ENCODE measurements at regions not wholly inside any gene's neighbourhood (a gene's known extent, or its start where the extent isn't known, plus 50 kb on each side); places are given as distances from the start of the nearest gene placed in this dataset.

DNA sequence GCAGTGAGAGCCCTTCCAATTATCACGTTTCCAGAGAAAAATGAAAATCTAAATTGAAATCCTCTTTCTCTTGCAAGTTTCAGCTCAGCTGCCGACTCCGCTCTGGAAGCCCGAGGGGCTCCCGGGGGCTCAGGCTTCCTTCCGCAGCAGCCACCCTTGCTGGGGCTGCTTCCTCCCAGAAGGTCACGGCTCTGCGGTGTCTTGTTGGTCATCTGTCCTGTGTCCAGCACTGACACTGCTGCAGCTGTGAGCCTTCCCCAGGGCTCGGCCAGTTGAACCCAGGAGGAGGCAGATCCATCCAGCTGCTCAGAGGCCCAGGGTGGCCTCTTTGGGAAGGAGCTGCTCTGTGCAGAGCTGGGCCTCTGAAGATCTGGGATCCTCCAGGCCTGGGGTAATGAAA lies 1337.2 kb downstream of the TBC1D22A start:
- ChIA-PET CTCF (no interaction called here), POLR2A (no interaction called here)
- Histone ChIP-seq H3K9me3 (ENCODE audit: low read length) (no peaks in the 10 kb centered on the region), H3K36me3 (ENCODE audit: insufficient read depth, low read length) (no peaks in the 10 kb centered on the region), H3K27me3 (ENCODE audit: insufficient read depth, low read length, poor library complexity, severe bottlenecking) (no peaks in the 10 kb centered on the region), H3K4me3 (ENCODE audit: low read length) (no peak overlapping the region), H3K27ac (ENCODE audit: low read depth, low read length) (no peak overlapping the region), H3K4me1 (ENCODE audit: insufficient read depth, low read length) (peaks cover 36% of the 10 kb centered on the region)
- H3K9me3 Mint-ChIP-seq, result peaks cover 0 to 4% (median 0%) of the 10 kb centered on the region in 5 donors
- H3K4me1 Mint-ChIP-seq, result peaks cover 38 to 57% (median 44%) of the 10 kb centered on the region in 3 donors
- H3K27ac Mint-ChIP-seq, result peak overlapping the region in 3 of 8 donors; percentile 25 to 81 (median 79)
- H3K36me3 Mint-ChIP-seq, result peaks cover 0 to 3% (median 0%) of the 10 kb centered on the region in 3 donors
- no peaks in the 10 kb centered on the region for H3K27me3 Mint-ChIP-seq
- DNase-seq, result no peak
- H3K4me3 Mint-ChIP-seq, result peak overlapping the region in 4 of 7 donors; percentile 23 to 61 (median 40)

DNA sequence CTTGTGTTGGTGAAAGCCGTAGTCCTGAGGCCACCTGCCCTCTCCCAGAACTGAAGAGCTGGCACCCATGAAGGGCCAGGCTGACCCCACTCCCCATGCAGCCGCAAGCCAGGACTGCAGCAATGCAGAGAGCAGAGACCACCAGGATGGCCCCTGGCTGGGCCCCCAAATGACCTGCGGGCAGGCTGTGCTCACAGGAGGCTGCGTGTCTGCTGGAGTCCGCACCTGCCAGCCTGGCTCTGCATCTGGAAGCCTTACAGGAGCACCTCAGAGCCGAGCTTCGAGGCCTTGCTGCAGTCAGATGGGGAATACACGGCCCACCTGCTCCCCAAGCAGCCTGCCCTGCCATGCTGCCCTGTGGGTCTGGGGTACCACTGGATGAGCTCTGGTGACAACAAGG lies 1336.8 kb downstream of the TBC1D22A start:
- Mint-ChIP-seq H3K27me3 (no peaks in the 10 kb centered on the region), H3K27ac (peak overlapping the region; percentile 73 to 95 (median 86)), H3K36me3 (peaks cover 0 to 3% (median 0%) of the 10 kb centered on the region in 3 donors), H3K4me1 (peaks cover 38 to 57% (median 44%) of the 10 kb centered on the region in 3 donors), H3K9me3 (peaks cover 0 to 4% (median 0%) of the 10 kb centered on the region in 5 donors), H3K4me3 (peak overlapping the region in 5 of 7 donors; percentile 44 to 80 (median 71))
- Histone ChIP-seq H3K9me3 (ENCODE audit: low read length) (no peaks in the 10 kb centered on the region), H3K27ac (ENCODE audit: low read depth, low read length) (no peak overlapping the region), H3K36me3 (ENCODE audit: insufficient read depth, low read length) (no peaks in the 10 kb centered on the region), H3K4me3 (ENCODE audit: low read length) (peak overlapping the region; percentile 7), H3K27me3 (ENCODE audit: insufficient read depth, low read length, poor library complexity, severe bottlenecking) (no peaks in the 10 kb centered on the region), H3K4me1 (ENCODE audit: insufficient read depth, low read length) (peaks cover 36% of the 10 kb centered on the region)
- ChIA-PET CTCF (no interaction called here), POLR2A (no interaction called here)
- DNase-seq, result no peak

DNA sequence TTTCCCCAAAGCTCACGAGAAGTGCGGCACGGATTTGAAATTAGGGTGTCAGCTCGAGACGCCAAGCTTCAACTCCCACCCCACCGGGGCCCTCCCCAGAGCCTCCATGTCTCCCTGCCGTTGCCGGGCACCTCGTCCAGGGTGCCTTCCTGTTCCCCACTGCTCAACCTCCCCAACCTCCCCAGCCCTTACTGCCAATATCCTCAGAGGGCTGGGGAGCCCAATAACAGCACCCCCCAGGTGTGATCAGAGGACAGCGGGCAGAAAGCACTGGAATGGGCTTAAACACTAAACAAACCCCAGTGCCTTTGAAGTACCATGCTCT lies 1336.4 kb downstream of the TBC1D22A start:
- H3K27me3 ChIP-seq (ENCODE audit: insufficient read depth, low read length, poor library complexity, severe bottlenecking), result no peaks in the 10 kb centered on the region
- Mint-ChIP-seq H3K27ac (peak overlapping the region; percentile 73 to 95 (median 86)), H3K4me1 (peaks cover 38 to 57% (median 44%) of the 10 kb centered on the region in 3 donors)

DNA sequence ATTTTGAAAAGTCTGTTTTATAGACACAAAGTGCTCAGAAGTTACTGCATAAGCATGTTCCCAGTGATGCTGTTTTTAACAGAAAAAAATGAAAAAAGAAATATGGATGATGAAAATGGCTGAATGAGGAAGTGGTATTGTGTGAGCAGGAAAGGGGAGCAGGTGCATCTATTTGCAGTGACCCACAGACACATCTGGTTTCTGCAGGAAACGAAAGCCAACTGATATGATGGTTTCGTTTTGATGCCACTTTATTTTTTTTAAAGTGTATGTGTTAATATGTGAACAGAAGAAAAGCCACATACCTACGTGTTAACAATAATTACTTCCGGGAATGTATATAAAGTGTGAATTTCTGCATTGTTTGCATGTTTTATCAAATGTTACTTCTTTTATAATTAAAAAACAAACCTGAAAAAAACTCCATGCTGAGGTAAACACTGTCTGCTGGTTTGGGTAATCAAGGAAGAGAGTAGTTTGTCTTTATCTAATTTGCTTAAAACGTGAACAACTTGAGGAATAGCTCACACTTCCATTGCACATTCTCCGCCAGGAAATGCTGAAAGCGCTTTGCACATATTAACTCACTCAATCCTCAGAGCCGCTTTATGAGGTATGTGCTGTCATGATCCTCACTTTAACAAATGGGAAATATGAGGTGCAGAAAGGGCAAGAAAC lies 1335.9 kb downstream of the TBC1D22A start:
- Histone ChIP-seq H3K27ac (ENCODE audit: low read depth, low read length) (peak overlapping the region; percentile 43), H3K4me3 (ENCODE audit: low read length) (peak overlapping the region; percentile 7), H3K4me1 (ENCODE audit: insufficient read depth, low read length) (peaks cover 36% of the 10 kb centered on the region), H3K9me3 (ENCODE audit: low read length) (no peaks in the 10 kb centered on the region), H3K27me3 (ENCODE audit: insufficient read depth, low read length, poor library complexity, severe bottlenecking) (no peaks in the 10 kb centered on the region), H3K36me3 (ENCODE audit: insufficient read depth, low read length) (no peaks in the 10 kb centered on the region)
- peaks cover 0 to 3% (median 0%) of the 10 kb centered on the region in 3 donors for H3K36me3 Mint-ChIP-seq
- peak in 4 of 5 donors; percentile 8 to 76 (median 39) for DNase-seq
- H3K9me3 Mint-ChIP-seq, result peaks cover 0 to 4% (median 0%) of the 10 kb centered on the region in 5 donors
- POLR2A ChIA-PET, result no interaction called here
- no peaks in the 10 kb centered on the region for H3K27me3 Mint-ChIP-seq
- peak overlapping the region; percentile 73 to 95 (median 86) for H3K27ac Mint-ChIP-seq
- H3K4me1 Mint-ChIP-seq, result peaks cover 38 to 57% (median 44%) of the 10 kb centered on the region in 3 donors
- CTCF ChIA-PET, result no interaction called here
- H3K4me3 Mint-ChIP-seq, result peak overlapping the region; percentile 44 to 83 (median 78)

More for the DNA sequence above, 1336.4 kb downstream of the TBC1D22A start:
- peak overlapping the region; percentile 13 for H3K27ac ChIP-seq (ENCODE audit: low read depth, low read length)
- no peaks in the 10 kb centered on the region for H3K9me3 ChIP-seq (ENCODE audit: low read length)
- peak overlapping the region; percentile 7 for H3K4me3 ChIP-seq (ENCODE audit: low read length)
- ChIA-PET CTCF (no interaction called here), POLR2A (no interaction called here)
- no peak for DNase-seq
- Mint-ChIP-seq H3K27me3 (no peaks in the 10 kb centered on the region), H3K4me3 (peak overlapping the region; percentile 44 to 83 (median 78)), H3K36me3 (peaks cover 0 to 3% (median 0%) of the 10 kb centered on the region in 3 donors), H3K9me3 (peaks cover 0 to 4% (median 0%) of the 10 kb centered on the region in 5 donors)
- H3K4me1 ChIP-seq (ENCODE audit: insufficient read depth, low read length), result peaks cover 36% of the 10 kb centered on the region
- H3K36me3 ChIP-seq (ENCODE audit: insufficient read depth, low read length), result no peaks in the 10 kb centered on the region

DNA sequence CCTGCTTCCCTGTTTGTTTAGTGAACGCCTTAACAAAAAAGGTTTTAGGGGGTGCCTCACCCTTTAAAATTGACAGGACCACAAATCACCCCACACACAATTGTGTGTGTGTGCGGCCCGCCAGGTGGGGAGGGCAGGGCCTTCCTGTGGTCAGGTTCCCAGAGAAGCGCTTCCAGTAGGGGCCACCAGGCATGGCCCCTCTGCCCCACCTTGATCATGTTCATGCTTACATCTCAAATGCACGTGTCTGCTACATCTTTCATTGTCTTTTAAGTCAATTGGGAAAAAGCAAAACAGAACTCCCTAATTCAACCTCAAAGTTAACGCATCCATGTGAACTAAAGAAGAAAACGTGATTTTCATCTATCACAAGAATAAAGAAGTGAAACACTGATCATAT lies 1335.3 kb downstream of the TBC1D22A start:
- H3K36me3 Mint-ChIP-seq, result peaks cover 0 to 3% (median 0%) of the 10 kb centered on the region in 3 donors
- no peak for DNase-seq
- no peaks in the 10 kb centered on the region for H3K27me3 ChIP-seq (ENCODE audit: insufficient read depth, low read length, poor library complexity, severe bottlenecking)
- H3K9me3 ChIP-seq (ENCODE audit: low read length), result no peaks in the 10 kb centered on the region
- peaks cover 36% of the 10 kb centered on the region for H3K4me1 ChIP-seq (ENCODE audit: insufficient read depth, low read length)
- peak overlapping the region; percentile 43 for H3K27ac ChIP-seq (ENCODE audit: low read depth, low read length)
- peaks cover 38 to 57% (median 44%) of the 10 kb centered on the region in 3 donors for H3K4me1 Mint-ChIP-seq
- peak overlapping the region; percentile 43 to 95 (median 86) for H3K27ac Mint-ChIP-seq
- peak overlapping the region in 6 of 7 donors; percentile 44 to 80 (median 75) for H3K4me3 Mint-ChIP-seq
- H3K36me3 ChIP-seq (ENCODE audit: insufficient read depth, low read length), result no peaks in the 10 kb centered on the region
- ChIA-PET CTCF (no interaction called here), POLR2A (no interaction called here)
- peaks cover 0 to 2% (median 0%) of the 10 kb centered on the region in 5 donors for H3K9me3 Mint-ChIP-seq
- no peaks in the 10 kb centered on the region for H3K27me3 Mint-ChIP-seq
- no peak overlapping the region for H3K4me3 ChIP-seq (ENCODE audit: low read length)

DNA sequence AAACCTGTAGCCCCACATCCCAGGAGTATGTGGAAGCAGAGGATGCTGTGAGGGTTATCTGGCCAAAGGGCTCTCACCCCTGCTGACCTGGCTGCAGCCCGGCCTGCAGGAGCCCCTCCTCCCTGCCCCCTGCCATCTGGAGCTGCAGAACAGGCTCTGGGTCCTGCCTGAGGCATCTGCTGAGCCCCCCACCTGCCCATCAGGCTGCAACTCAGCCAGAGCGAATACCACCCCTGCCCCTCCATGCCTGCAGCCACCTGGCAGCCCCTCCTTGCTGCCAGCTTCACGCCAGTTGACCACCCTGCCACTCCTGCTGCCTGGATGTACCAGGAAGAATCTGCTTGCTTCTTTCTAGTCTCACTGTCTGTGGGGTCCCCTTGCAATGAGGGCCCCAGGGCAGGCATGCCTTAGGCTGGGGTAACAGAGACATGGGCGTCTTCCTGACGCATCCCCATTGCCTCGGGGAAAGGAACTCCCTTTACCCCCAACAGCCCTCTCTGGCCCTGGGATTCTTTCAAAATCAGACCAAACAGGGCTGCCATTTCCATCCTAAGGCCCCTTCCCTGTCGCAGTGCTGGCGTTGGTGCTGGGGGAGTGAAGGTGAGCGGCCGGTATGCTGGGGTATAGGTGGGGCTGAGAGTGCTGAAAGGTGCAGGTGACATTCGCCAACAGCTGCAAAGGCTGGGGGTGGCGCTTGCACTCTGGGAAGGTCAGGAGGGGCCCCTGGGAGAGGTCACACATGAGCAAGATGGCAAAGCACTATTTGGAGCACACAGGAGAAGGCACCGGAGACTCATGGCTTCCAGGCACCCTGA lies 1334.6 kb downstream of the TBC1D22A start:
- Histone ChIP-seq H3K9me3 (ENCODE audit: low read length) (no peaks in the 10 kb centered on the region), H3K27ac (ENCODE audit: low read depth, low read length) (no peak overlapping the region), H3K4me1 (ENCODE audit: insufficient read depth, low read length) (peaks cover 36% of the 10 kb centered on the region), H3K27me3 (ENCODE audit: insufficient read depth, low read length, poor library complexity, severe bottlenecking) (no peaks in the 10 kb centered on the region), H3K4me3 (ENCODE audit: low read length) (no peak overlapping the region), H3K36me3 (ENCODE audit: insufficient read depth, low read length) (no peaks in the 10 kb centered on the region)
- peak overlapping the region in 7 of 8 donors; percentile 43 to 91 (median 77) for H3K27ac Mint-ChIP-seq
- peaks cover 0 to 2% (median 0%) of the 10 kb centered on the region in 5 donors for H3K9me3 Mint-ChIP-seq
- H3K4me1 Mint-ChIP-seq, result peaks cover 38 to 57% (median 44%) of the 10 kb centered on the region in 3 donors
- H3K36me3 Mint-ChIP-seq, result peaks cover 0 to 2% (median 0%) of the 10 kb centered on the region in 3 donors
- H3K27me3 Mint-ChIP-seq, result no peaks in the 10 kb centered on the region
- ChIA-PET CTCF (no interaction called here), POLR2A (no interaction called here)
- H3K4me3 Mint-ChIP-seq, result peak overlapping the region in 6 of 7 donors; percentile 23 to 83 (median 37)
- DNase-seq, result no peak

DNA sequence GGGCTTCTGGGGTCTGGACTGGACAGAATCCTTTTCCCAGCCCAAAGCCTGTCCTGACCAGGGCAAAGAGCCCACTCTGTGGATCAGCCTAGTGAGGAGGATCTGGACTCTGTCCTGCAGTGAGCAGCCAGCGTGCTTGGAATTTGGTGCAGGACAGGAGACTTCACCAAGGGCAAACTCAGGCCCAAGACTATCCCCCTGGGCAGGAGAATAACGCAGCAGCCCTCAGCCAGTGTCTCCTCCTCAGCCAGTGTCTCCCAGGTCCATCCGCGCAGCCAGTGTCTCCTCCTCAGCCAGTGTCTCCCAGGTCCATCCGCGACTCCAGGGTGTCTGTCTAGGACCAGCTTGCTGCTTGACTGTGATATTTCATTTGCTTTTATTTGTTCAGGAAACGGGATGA lies 1334.0 kb downstream of the TBC1D22A start:
- DNase-seq, result no peak
- no peak overlapping the region for H3K27ac ChIP-seq (ENCODE audit: low read depth, low read length)

DNA sequence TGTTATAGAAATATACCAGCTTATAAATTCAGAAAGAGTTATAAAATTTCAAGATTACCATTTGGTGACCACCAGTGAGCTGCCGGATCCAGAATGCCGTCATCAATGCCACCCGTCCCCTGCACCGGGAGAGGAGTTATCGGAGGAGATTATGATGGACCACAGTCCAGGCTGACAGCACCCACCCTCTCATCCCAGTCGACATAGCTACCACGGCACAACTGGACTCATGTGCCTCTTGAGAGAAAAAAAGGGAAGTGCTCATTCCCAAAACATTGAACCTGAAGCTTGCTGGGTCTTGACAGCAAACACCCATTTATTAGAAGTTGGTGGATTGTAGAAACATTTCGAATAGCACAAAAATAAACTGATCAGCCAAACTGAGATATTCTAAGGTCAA lies 1331.5 kb downstream of the TBC1D22A start:
- Mint-ChIP-seq H3K27me3 (peaks cover 7 to 16% of the 10 kb centered on the region in 2 donors), H3K4me1 (peaks cover 20 to 36% (median 26%) of the 10 kb centered on the region in 3 donors), H3K4me3 (no peak overlapping the region), H3K36me3 (no peaks in the 10 kb centered on the region), H3K27ac (no peak overlapping the region), H3K9me3 (no peaks in the 10 kb centered on the region)
- Histone ChIP-seq H3K9me3 (ENCODE audit: low read length) (no peaks in the 10 kb centered on the region), H3K27me3 (ENCODE audit: insufficient read depth, low read length, poor library complexity, severe bottlenecking) (peaks cover 4% of the 10 kb centered on the region), H3K36me3 (ENCODE audit: insufficient read depth, low read length) (no peaks in the 10 kb centered on the region), H3K27ac (ENCODE audit: low read depth, low read length) (no peak overlapping the region), H3K4me3 (ENCODE audit: low read length) (no peak overlapping the region), H3K4me1 (ENCODE audit: insufficient read depth, low read length) (peaks cover 27% of the 10 kb centered on the region)
- no peak for DNase-seq
- CTCF ChIA-PET, result interaction anchor here (1.1 kb wide), 1 partner anchor 12 kb away, joined by 3 read pairs; no protein-coding TSS in a partner anchor
- POLR2A ChIA-PET, result no interaction called here

More for the DNA sequence above, 1334.0 kb downstream of the TBC1D22A start:
- Histone ChIP-seq H3K27me3 (ENCODE audit: insufficient read depth, low read length, poor library complexity, severe bottlenecking) (no peaks in the 10 kb centered on the region), H3K36me3 (ENCODE audit: insufficient read depth, low read length) (no peaks in the 10 kb centered on the region), H3K9me3 (ENCODE audit: low read length) (no peaks in the 10 kb centered on the region), H3K4me3 (ENCODE audit: low read length) (no peak overlapping the region), H3K4me1 (ENCODE audit: insufficient read depth, low read length) (peaks cover 36% of the 10 kb centered on the region)
- ChIA-PET POLR2A (no interaction called here), CTCF (no interaction called here)
- H3K4me3 Mint-ChIP-seq, result peak overlapping the region in 4 of 7 donors; percentile 11 to 83 (median 29)
- H3K4me1 Mint-ChIP-seq, result peaks cover 37 to 57% (median 44%) of the 10 kb centered on the region in 3 donors
- H3K27ac Mint-ChIP-seq, result peak overlapping the region in 1 of 8 donors; percentile 6
- no peaks in the 10 kb centered on the region for H3K36me3 Mint-ChIP-seq
- peaks cover 0 to 4% of the 10 kb centered on the region in 2 donors for H3K27me3 Mint-ChIP-seq
- H3K9me3 Mint-ChIP-seq, result no peaks in the 10 kb centered on the region

All from CD8-positive, alpha-beta memory T cell (primary cell).